Uterus (tissue), 3 donors: ENCODE measurements at regions not wholly inside any gene's neighbourhood (a gene's known extent, or its start where the extent isn't known, plus 50 kb on each side); places are given as distances from the start of the nearest gene placed in this dataset.

Experiments
- DNase-seq, 2 donors: peaks; one replicate each; pipeline ENCODE4 v3.0.0-alpha.2; 2019 to 2020
- H3K27ac ChIP-seq, 2 donors: fragments of 200-600 bp; sonication (generic); 1 replicate in 1 of 2; 2 replicates in 1 of 2; pipeline ENCODE4 v1.5.1; 2016 to 2018
- H3K27me3 ChIP-seq, 2 donors: fragments of 200-600 bp; sonication (generic); one replicate each; pipeline ENCODE4 v1.5.1; 2018 to 2019; ENCODE audit warnings: control low read depth in 1 of 2
- H3K36me3 ChIP-seq, 2 donors: fragments of 200-600 bp; sonication (generic); one replicate each; pipeline ENCODE4 v1.5.1; 2019; ENCODE audit warnings: control low read depth in 1 of 2
- H3K4me1 ChIP-seq, 2 donors: fragments of 200-600 bp; sonication (generic); one replicate each; pipeline ENCODE4 v1.5.1; 2018 to 2019; ENCODE audit warnings: control low read depth in 1 of 2
- H3K4me3 ChIP-seq, 2 donors: fragments of 200-600 bp; sonication (generic); 1 replicate in 1 of 2; 2 replicates in 1 of 2; pipeline ENCODE4 v1.5.1; 2018 to 2019; ENCODE audit warnings: mild to moderate bottlenecking in 1 of 2
- H3K9me3 ChIP-seq, 2 donors: fragments of 200-600 bp; sonication (generic); one replicate each; pipeline ENCODE4 v1.5.1; 2019; ENCODE audit warnings: control low read depth in 1 of 2
- CTCF ChIP-seq, 4 experiments: fragments of 200-600 bp in 2 of 4; fragments of 450-650 bp in 2 of 4; sonication (generic) in 2 of 4; IDR thresholded peaks; one replicate each; pipeline ENCODE4 v1.5.1; 2016 to 2019; ENCODE audit warnings: antibody characterized with exemption in 4 of 4, mild to moderate bottlenecking in 2 of 4, moderate library complexity in 1 of 4
- POLR2A ChIP-seq, 2 donors: fragments of 450-650 bp; IDR thresholded peaks; one replicate each; pipeline ENCODE4 v1.6.1; 2016; ENCODE audit warnings: antibody characterized with exemption in 2 of 2, mild to moderate bottlenecking in 1 of 2, moderate library complexity in 1 of 2
- intact Hi-C: fragments of 100-400 bp; cut with DNase I; formaldehyde crosslinking; loops from one replicate; pipeline ENCODE4 v1.15.1; 2023; ENCODE audit warnings: low total_unique reads
- donor health status: DM: yes; HTN: yes; CAD: no.

- intact Hi-C loops = no loop called here
- no peak overlapping the region for H3K27ac ChIP-seq
- DNase-seq = no peak
- H3K9me3 ChIP-seq = no peaks in the 10 kb centered on the region
- TF ChIP-seq POLR2A (IDR thresholded peaks at IDR 0.05) (no peak), CTCF (IDR thresholded peaks at IDR 0.05) (no peak)
- H3K4me1 ChIP-seq = no peaks in the 10 kb centered on the region
- H3K36me3 ChIP-seq = no peaks in the 10 kb centered on the region
- H3K4me3 ChIP-seq = no peak overlapping the region
- no peaks in the 10 kb centered on the region for H3K27me3 ChIP-seq
These were observed 185.9 kb downstream of the SYK start for GRCh38 chr9:90987566-90987965.

- Histone ChIP-seq H3K9me3 (no peaks in the 10 kb centered on the region), H3K4me1 (no peaks in the 10 kb centered on the region), H3K36me3 (no peaks in the 10 kb centered on the region), H3K27me3 (no peaks in the 10 kb centered on the region), H3K27ac (no peak overlapping the region), H3K4me3 (no peak overlapping the region)
- no peak for DNase-seq
- intact Hi-C loops = no loop called here
- no peak for TF ChIP-seq CTCF (IDR thresholded peaks at IDR 0.05)
- TF ChIP-seq POLR2A (IDR thresholded peaks at IDR 0.05) = no peak
These were observed 186.7 kb downstream of the SYK start for GRCh38 chr9:90988318-90988717.

- Histone ChIP-seq H3K4me1 (no peaks in the 10 kb centered on the region), H3K9me3 (no peaks in the 10 kb centered on the region), H3K27me3 (no peaks in the 10 kb centered on the region), H3K36me3 (no peaks in the 10 kb centered on the region), H3K27ac (no peak overlapping the region), H3K4me3 (no peak overlapping the region)
- TF ChIP-seq POLR2A (IDR thresholded peaks at IDR 0.05) (no peak), CTCF (IDR thresholded peaks at IDR 0.05) (no peak)
- intact Hi-C loops = no loop called here
- no peak for DNase-seq
These were observed 190.3 kb downstream of the SYK start for GRCh38 chr9:90991953-90992352.

GRCh38 chr9:90995516-90995915 is 193.9 kb downstream of the SYK start:
- no peaks in the 10 kb centered on the region for H3K36me3 ChIP-seq
- intact Hi-C loops = no loop called here
- no peak overlapping the region for H3K27ac ChIP-seq
- DNase-seq = no peak
- no peak for TF ChIP-seq POLR2A (IDR thresholded peaks at IDR 0.05)
- no peak for TF ChIP-seq CTCF (IDR thresholded peaks at IDR 0.05)
- H3K4me1 ChIP-seq = no peaks in the 10 kb centered on the region
- H3K27me3 ChIP-seq = no peaks in the 10 kb centered on the region
- H3K4me3 ChIP-seq = no peak overlapping the region
- H3K9me3 ChIP-seq = no peaks in the 10 kb centered on the region

GRCh38 chr9:90996154-90997065 is 194.8 kb downstream of the SYK start:
- H3K36me3 ChIP-seq = no peaks in the 10 kb centered on the region
- TF ChIP-seq POLR2A (IDR thresholded peaks at IDR 0.05) (no peak), CTCF (IDR thresholded peaks at IDR 0.05) (no peak)
- H3K4me1 ChIP-seq = no peaks in the 10 kb centered on the region
- H3K27me3 ChIP-seq = no peaks in the 10 kb centered on the region
- H3K9me3 ChIP-seq = no peaks in the 10 kb centered on the region
- intact Hi-C loops = no loop called here
- H3K4me3 ChIP-seq = no peak overlapping the region
- H3K27ac ChIP-seq = no peak overlapping the region
- DNase-seq = no peak
